ENCODE measurements at regions not wholly inside any gene's neighbourhood (a gene's known extent, or its start where the extent isn't known, plus 50 kb on each side); places are given as distances from the start of the nearest gene placed in this dataset.
"Not testable (repeated sequence)": the region's sequence is repeated elsewhere in the genome, so short reads cannot be mapped to it uniquely, and the experiment has no call there.

- TF ChIP-seq HMGXB4 (CRISPR knock-in tag; IDR thresholded peaks at IDR 0.05; ENCODE audit: borderline replicate concordance), result no peak
- no peak for TF ChIP-seq NR3C1 (IDR thresholded peaks at IDR 0.05)
- no peak for TF ChIP-seq CBX8 (IDR thresholded peaks at IDR 0.05)
Measured at GRCh38 chr2:194464964-194465638, 1191.9 kb upstream of the SLC39A10 start (continued).

GRCh38 chr2:194462883-194463282 lies 1194.1 kb upstream of the SLC39A10 start:
- DNase-seq (ENCODE audit: low read depth in 1 of 2, low spot score in 1 of 2); POLR2A ChIA-PET; ATAC-seq; FAIRE-seq; H3K27ac ChIP-seq; H3K4me2 ChIP-seq; CTCF ChIA-PET; H3K9me3 ChIP-seq; H3K4me1 ChIP-seq; H3K4me3 ChIP-seq: not testable (repeated sequence)
- WGBS (ENCODE audit: missing lambda C conversion rate), result 44% methylated on average over 2 of the region's 2 CpGs

- no peak overlapping the region for H3K4me3 ChIP-seq
- ChIA-PET POLR2A (no interaction called here), CTCF (no interaction called here)
- no peak for FAIRE-seq
- WGBS (ENCODE audit: missing lambda C conversion rate), result 20% methylated on average over 2 of the region's 2 CpGs
- H3K9me3 ChIP-seq, result no peaks in the 10 kb centered on the region
- no peak for ATAC-seq
- H3K27ac ChIP-seq, result no peak overlapping the region
- no peaks in the 10 kb centered on the region for H3K4me1 ChIP-seq
- no peak overlapping the region for H3K4me2 ChIP-seq
- TF ChIP-seq FOXS1 (CRISPR knock-in tag; IDR thresholded peaks at IDR 0.05) (no peak), ELK1 (IDR thresholded peaks at IDR 0.05; ENCODE audit: low read depth, low read length) (no peak), RFX5 (IDR thresholded peaks at IDR 0.05) (no peak), FOSB (CRISPR knock-in tag; IDR thresholded peaks at IDR 0.05) (no peak), JUNB (IDR thresholded peaks at IDR 0.05) (no peak), RARB (CRISPR knock-in tag; IDR thresholded peaks at IDR 0.05) (no peak), HES2 (IDR thresholded peaks at IDR 0.05) (no peak), KDM1A (IDR thresholded peaks at IDR 0.05; ENCODE audit: low read depth) (no peak), REST (IDR thresholded peaks at IDR 0.05) (no peak), MYC (IDR thresholded peaks at IDR 0.05; ENCODE audit: borderline replicate concordance, low read length) (no peak), PBX3 (IDR thresholded peaks at IDR 0.05) (no peak), HOXB5 (CRISPR knock-in tag; IDR thresholded peaks at IDR 0.05) (no peak), POLR2A (IDR thresholded peaks at IDR 0.05; ENCODE audit: low read length) (no peak), SMC3 (IDR thresholded peaks at IDR 0.05) (no peak), EHMT2 (IDR thresholded peaks at IDR 0.05; ENCODE audit: low read depth) (no peak)
- DNase-seq (ENCODE audit: low read depth in 1 of 2, low spot score in 1 of 2), result no peak
Measured at GRCh38 chr2:194455358-194455757, 1201.7 kb upstream of the SLC39A10 start.
